Osteoblast (primary cell): ENCODE measurements at regions not wholly inside any gene's neighbourhood (a gene's known extent, or its start where the extent isn't known, plus 50 kb on each side); places are given as distances from the start of the nearest gene placed in this dataset.

Source experiments
- DNase-seq: peaks from one replicate; pipeline ENCODE4 v3.0.0; 2011; ENCODE audit warnings: low spot score, mixed read lengths; ENCODE audit not compliant: insufficient read length; ENCODE audit errors: missing footprints
- H2AFZ ChIP-seq: 2 replicates; pipeline ENCODE4 v1.6.0; 2011; ENCODE audit warnings: mild to moderate bottlenecking, low read length
- H3K27ac ChIP-seq: 2 replicates; pipeline ENCODE4 v1.5.1; 2011; ENCODE audit warnings: mild to moderate bottlenecking, low read depth, low read length, moderate library complexity
- H3K27me3 ChIP-seq: 2 replicates; pipeline ENCODE4 v1.6.0; 2012; ENCODE audit warnings: mild to moderate bottlenecking, control low read depth, inconsistent platforms, low read length, moderate library complexity; ENCODE audit not compliant: insufficient read depth
- H3K36me3 ChIP-seq: 2 replicates; pipeline ENCODE4 v1.5.1; 2011; ENCODE audit warnings: mild to moderate bottlenecking, low read length, control low read depth, moderate library complexity; ENCODE audit not compliant: insufficient read depth
- H3K4me1 ChIP-seq: 2 replicates; pipeline ENCODE4 v1.5.1; 2011; ENCODE audit warnings: mild to moderate bottlenecking, low read length, control low read depth, moderate library complexity; ENCODE audit not compliant: insufficient read depth
- H3K4me2 ChIP-seq: 2 replicates; pipeline ENCODE4 v1.6.0; 2011; ENCODE audit warnings: mild to moderate bottlenecking, low read length; ENCODE audit not compliant: insufficient read depth
- H3K4me3 ChIP-seq: fragments of 200-600 bp; sonication (generic); 3 replicates; pipeline ENCODE4 v1.5.1; 2012; ENCODE audit warnings: mild to moderate bottlenecking, low read length, inconsistent platforms; ENCODE audit not compliant: insufficient read depth
- H3K79me2 ChIP-seq: 2 replicates; pipeline ENCODE4 v1.6.0; 2012; ENCODE audit warnings: mild to moderate bottlenecking, low read length, control low read depth, inconsistent platforms; ENCODE audit not compliant: insufficient read depth
- H3K9me3 ChIP-seq: 2 replicates; pipeline ENCODE4 v1.5.1; 2011; ENCODE audit warnings: low read depth, low read length, control low read depth
- H4K20me1 ChIP-seq: 2 replicates; pipeline ENCODE4 v1.6.0; 2012; ENCODE audit warnings: mild to moderate bottlenecking, low read length, control low read depth; ENCODE audit not compliant: insufficient read depth
- TF ChIP-seq, protein P1 (sequence below): IDR thresholded peaks from 2 replicates; pipeline ENCODE4 v1.5.1; 2011; ENCODE audit warnings: mild to moderate bottlenecking, low read depth, low read length, moderate library complexity; ENCODE audit errors: extremely low read depth

DNA sequence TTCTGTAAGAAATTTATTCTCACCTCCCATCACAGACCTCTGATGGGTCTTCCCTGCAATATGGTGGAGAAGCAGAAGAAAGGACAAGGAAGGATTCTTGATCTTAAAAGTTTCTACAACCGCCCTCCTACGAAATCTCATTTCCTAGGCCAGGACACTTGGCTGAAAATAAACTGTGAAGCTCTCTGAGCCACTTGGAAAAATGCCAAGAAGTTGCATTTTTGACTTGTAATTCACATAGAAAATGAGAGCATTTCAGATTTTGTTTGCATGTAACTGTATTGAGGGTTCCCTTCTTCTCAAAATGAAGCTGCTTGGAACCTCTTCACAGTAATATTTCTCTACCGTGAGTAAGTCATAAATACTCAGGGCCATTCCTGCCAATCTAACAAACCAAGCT, 458.3 kb upstream of the SLC14A2 start:
- no peak for DNase-seq
- no peak overlapping the region for H3K27ac ChIP-seq
- no peak overlapping the region for H2AFZ ChIP-seq
- TF ChIP-seq, protein P1, sequence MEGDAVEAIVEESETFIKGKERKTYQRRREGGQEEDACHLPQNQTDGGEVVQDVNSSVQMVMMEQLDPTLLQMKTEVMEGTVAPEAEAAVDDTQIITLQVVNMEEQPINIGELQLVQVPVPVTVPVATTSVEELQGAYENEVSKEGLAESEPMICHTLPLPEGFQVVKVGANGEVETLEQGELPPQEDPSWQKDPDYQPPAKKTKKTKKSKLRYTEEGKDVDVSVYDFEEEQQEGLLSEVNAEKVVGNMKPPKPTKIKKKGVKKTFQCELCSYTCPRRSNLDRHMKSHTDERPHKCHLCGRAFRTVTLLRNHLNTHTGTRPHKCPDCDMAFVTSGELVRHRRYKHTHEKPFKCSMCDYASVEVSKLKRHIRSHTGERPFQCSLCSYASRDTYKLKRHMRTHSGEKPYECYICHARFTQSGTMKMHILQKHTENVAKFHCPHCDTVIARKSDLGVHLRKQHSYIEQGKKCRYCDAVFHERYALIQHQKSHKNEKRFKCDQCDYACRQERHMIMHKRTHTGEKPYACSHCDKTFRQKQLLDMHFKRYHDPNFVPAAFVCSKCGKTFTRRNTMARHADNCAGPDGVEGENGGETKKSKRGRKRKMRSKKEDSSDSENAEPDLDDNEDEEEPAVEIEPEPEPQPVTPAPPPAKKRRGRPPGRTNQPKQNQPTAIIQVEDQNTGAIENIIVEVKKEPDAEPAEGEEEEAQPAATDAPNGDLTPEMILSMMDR, result no peak
- H3K4me2 ChIP-seq, result no peak overlapping the region
- H3K4me1 ChIP-seq, result no peaks in the 10 kb centered on the region
- H4K20me1 ChIP-seq, result no peaks in the 10 kb centered on the region
- no peaks in the 10 kb centered on the region for H3K9me3 ChIP-seq
- H3K27me3 ChIP-seq, result no peaks in the 10 kb centered on the region
- no peak overlapping the region for H3K4me3 ChIP-seq
- no peaks in the 10 kb centered on the region for H3K36me3 ChIP-seq
- no peaks in the 10 kb centered on the region for H3K79me2 ChIP-seq

GRCh38 chr18:45157576-45157975, 457.7 kb upstream of the SLC14A2 start:
- no peak overlapping the region for H2AFZ ChIP-seq
- H3K4me3 ChIP-seq, result no peak overlapping the region
- no peaks in the 10 kb centered on the region for H3K36me3 ChIP-seq
- DNase-seq, result peak; percentile 1
- H3K4me1 ChIP-seq, result no peaks in the 10 kb centered on the region
- H3K27ac ChIP-seq, result no peak overlapping the region
- H3K4me2 ChIP-seq, result no peak overlapping the region
- H3K27me3 ChIP-seq, result no peaks in the 10 kb centered on the region
- H4K20me1 ChIP-seq, result no peaks in the 10 kb centered on the region
- TF ChIP-seq, protein P1, result no peak
- no peaks in the 10 kb centered on the region for H3K9me3 ChIP-seq
- no peaks in the 10 kb centered on the region for H3K79me2 ChIP-seq

DNA sequence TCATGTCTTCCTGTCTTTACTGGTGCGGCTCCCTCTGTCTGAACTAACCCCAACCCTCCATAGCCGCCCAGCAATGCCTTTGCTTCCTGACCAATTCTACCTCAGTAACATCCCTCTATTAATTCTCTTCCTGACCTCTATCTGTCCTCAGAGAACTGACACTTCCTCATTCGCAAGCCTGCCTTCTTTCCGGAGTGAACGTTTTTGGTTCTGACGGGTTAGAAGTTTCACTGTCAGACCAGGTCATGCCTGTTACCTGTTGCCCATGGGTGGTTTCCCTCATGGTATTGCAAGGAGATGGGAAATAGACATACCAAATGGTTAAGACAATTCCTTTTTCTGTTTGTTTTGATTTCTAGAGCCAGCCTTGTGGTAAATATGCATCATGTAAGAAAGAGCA, 453.4 kb upstream of the SLC14A2 start:
- H3K27me3 ChIP-seq, result no peaks in the 10 kb centered on the region
- DNase-seq, result no peak
- H3K9me3 ChIP-seq, result no peaks in the 10 kb centered on the region
- H3K4me2 ChIP-seq, result no peak overlapping the region
- no peaks in the 10 kb centered on the region for H4K20me1 ChIP-seq
- peaks cover 23% of the 10 kb centered on the region for H3K4me1 ChIP-seq
- H2AFZ ChIP-seq, result no peak overlapping the region
- H3K36me3 ChIP-seq, result no peaks in the 10 kb centered on the region
- H3K27ac ChIP-seq, result no peak overlapping the region
- TF ChIP-seq, protein P1, result no peak
- H3K4me3 ChIP-seq, result no peak overlapping the region
- no peaks in the 10 kb centered on the region for H3K79me2 ChIP-seq

- TF ChIP-seq, protein P1, result no peak
- Histone ChIP-seq H3K4me1 (peaks cover 44% of the 10 kb centered on the region), H3K36me3 (no peaks in the 10 kb centered on the region), H2AFZ (no peak overlapping the region), H3K9me3 (no peaks in the 10 kb centered on the region), H3K4me2 (no peak overlapping the region), H3K27me3 (no peaks in the 10 kb centered on the region), H4K20me1 (no peaks in the 10 kb centered on the region), H3K27ac (no peak overlapping the region), H3K79me2 (no peaks in the 10 kb centered on the region), H3K4me3 (no peak overlapping the region)
- no peak for DNase-seq
These were observed 451.4 kb upstream of the SLC14A2 start for GRCh38 chr18:45163871-45164270.
